ENCODE measurements at regions not wholly inside any gene's neighbourhood (a gene's known extent, or its start where the extent isn't known, plus 50 kb on each side); places are given as distances from the start of the nearest gene placed in this dataset.

- no peak for TF ChIP-seq CREB1 (IDR thresholded peaks at IDR 0.05; ENCODE audit: low read depth)
- peak; percentile 98 for TF ChIP-seq REST (IDR thresholded peaks at IDR 0.05; ENCODE audit: low read depth)
- TF ChIP-seq CEBPB (IDR thresholded peaks at IDR 0.05), result no peak
- TF ChIP-seq EP300 (IDR thresholded peaks at IDR 0.05; ENCODE audit: borderline replicate concordance), result no peak
- TF ChIP-seq YY1 (IDR thresholded peaks at IDR 0.05; ENCODE audit: low read depth), result no peak
- peak; percentile 79 for TF ChIP-seq EGR1 (IDR thresholded peaks at IDR 0.05)
- TF ChIP-seq USF1 (IDR thresholded peaks at IDR 0.05), result no peak
- peak; percentile 94 for TF ChIP-seq ZBTB7A (IDR thresholded peaks at IDR 0.05; ENCODE audit: low read depth)
- TF ChIP-seq NFIC (IDR thresholded peaks at IDR 0.05), result no peak
- TF ChIP-seq RAD21 (IDR thresholded peaks at IDR 0.05; ENCODE audit: low read depth), result no peak
- TF ChIP-seq TCF12 (IDR thresholded peaks at IDR 0.05; ENCODE audit: low read depth), result no peak
These were observed 72.3 kb upstream of the LEP start for GRCh38 chr7:128168667-128169210.

GRCh38 chr7:128170461-128170860 lies 70.6 kb upstream of the LEP start:
- TF ChIP-seq YY1 (IDR thresholded peaks at IDR 0.05; ENCODE audit: low read depth) (no peak), RAD21 (IDR thresholded peaks at IDR 0.05; ENCODE audit: low read depth) (no peak), EP300 (IDR thresholded peaks at IDR 0.05; ENCODE audit: borderline replicate concordance) (no peak)

GRCh38 chr7:128171342-128171918 lies 69.6 kb upstream of the LEP start:
- TF ChIP-seq TAF1 (IDR thresholded peaks at IDR 0.05; ENCODE audit: low read depth) (no peak), USF1 (IDR thresholded peaks at IDR 0.05) (no peak), TEAD4 (IDR thresholded peaks at IDR 0.05) (no peak), EP300 (IDR thresholded peaks at IDR 0.05; ENCODE audit: borderline replicate concordance) (no peak), FOXM1 (IDR thresholded peaks at IDR 0.05; ENCODE audit: borderline replicate concordance, low read depth) (no peak), CREB1 (IDR thresholded peaks at IDR 0.05; ENCODE audit: low read depth) (no peak), MAX (IDR thresholded peaks at IDR 0.05) (no peak), YY1 (IDR thresholded peaks at IDR 0.05; ENCODE audit: low read depth) (no peak)

GRCh38 chr7:128172151-128172550 lies 68.9 kb upstream of the LEP start:
- TF ChIP-seq MAX (IDR thresholded peaks at IDR 0.05) (no peak), FOXM1 (IDR thresholded peaks at IDR 0.05; ENCODE audit: borderline replicate concordance, low read depth) (peak; percentile 56; the same call in 1 of the 2 replicates)

- TF ChIP-seq CEBPB (IDR thresholded peaks at IDR 0.05), result no peak
- TF ChIP-seq TAF1 (IDR thresholded peaks at IDR 0.05; ENCODE audit: low read depth), result no peak
- TF ChIP-seq TCF12 (IDR thresholded peaks at IDR 0.05; ENCODE audit: low read depth), result no peak
- no peak for TF ChIP-seq YY1 (IDR thresholded peaks at IDR 0.05; ENCODE audit: low read depth)
- no peak for TF ChIP-seq REST (IDR thresholded peaks at IDR 0.05; ENCODE audit: low read depth)
- no peak for TF ChIP-seq CREB1 (IDR thresholded peaks at IDR 0.05; ENCODE audit: low read depth)
- TF ChIP-seq EP300 (IDR thresholded peaks at IDR 0.05; ENCODE audit: borderline replicate concordance), result no peak
- no peak for TF ChIP-seq MAX (IDR thresholded peaks at IDR 0.05)
- no peak for TF ChIP-seq ZBTB7A (IDR thresholded peaks at IDR 0.05; ENCODE audit: low read depth)
- no peak for TF ChIP-seq TEAD4 (IDR thresholded peaks at IDR 0.05)
These were observed 68.1 kb upstream of the LEP start for GRCh38 chr7:128172963-128173362.

- TF ChIP-seq FOXM1 (IDR thresholded peaks at IDR 0.05; ENCODE audit: borderline replicate concordance, low read depth) (no peak), NFIC (IDR thresholded peaks at IDR 0.05) (no peak), ZBTB7A (IDR thresholded peaks at IDR 0.05; ENCODE audit: low read depth) (no peak), REST (IDR thresholded peaks at IDR 0.05; ENCODE audit: low read depth) (no peak), RAD21 (IDR thresholded peaks at IDR 0.05; ENCODE audit: low read depth) (no peak), CEBPB (IDR thresholded peaks at IDR 0.05) (no peak), TEAD4 (IDR thresholded peaks at IDR 0.05) (no peak), TAF1 (IDR thresholded peaks at IDR 0.05; ENCODE audit: low read depth) (no peak), YY1 (IDR thresholded peaks at IDR 0.05; ENCODE audit: low read depth) (no peak), CREB1 (IDR thresholded peaks at IDR 0.05; ENCODE audit: low read depth) (no peak), MAX (IDR thresholded peaks at IDR 0.05) (no peak), EGR1 (IDR thresholded peaks at IDR 0.05) (no peak), EP300 (IDR thresholded peaks at IDR 0.05; ENCODE audit: borderline replicate concordance) (no peak), TCF12 (IDR thresholded peaks at IDR 0.05; ENCODE audit: low read depth) (no peak), USF1 (IDR thresholded peaks at IDR 0.05) (no peak)
These were observed 66.7 kb upstream of the LEP start for GRCh38 chr7:128174386-128174785.

Measured in Ishikawa (cell line).